Lower lobe of right lung (tissue), 2 donors: ENCODE measurements at regions not wholly inside any gene's neighbourhood (a gene's known extent, or its start where the extent isn't known, plus 50 kb on each side); places are given as distances from the start of the nearest gene placed in this dataset.
A peak's percentile ranks its signal among the peaks of the same experiment; 100 is the strongest.

Experiments
- ATAC-seq, 2 donors: fragments of 200-7000 bp; cut with Tn5 transposase; one replicate each; pipeline ENCODE4 v1.9.1; 2020 to 2022; ENCODE audit warnings: mild to moderate bottlenecking in 2 of 2, moderate library complexity in 2 of 2
- DNase-seq: peaks from one replicate; pipeline ENCODE4 v3.0.0-alpha.2; 2020
- H3K27ac ChIP-seq: fragments of 200-600 bp; one replicate; pipeline ENCODE4 v1.8.0; 2022
- H3K27me3 ChIP-seq: fragments of 200-600 bp; one replicate; pipeline ENCODE4 v1.8.0; 2022; ENCODE audit warnings: low read depth
- H3K36me3 ChIP-seq: fragments of 200-600 bp; one replicate; pipeline ENCODE4 v1.8.0; 2022; ENCODE audit warnings: mild to moderate bottlenecking
- H3K4me1 ChIP-seq: fragments of 200-600 bp; one replicate; pipeline ENCODE4 v1.8.0; 2022
- H3K4me3 ChIP-seq: fragments of 200-600 bp; one replicate; pipeline ENCODE4 v1.8.0; 2022; ENCODE audit warnings: mild to moderate bottlenecking
- H3K9me3 ChIP-seq: fragments of 200-600 bp; one replicate; pipeline ENCODE4 v1.8.0; 2022
- intact Hi-C: fragments of 100-400 bp; cut with DNase I; formaldehyde crosslinking; loops from one replicate; pipeline ENCODE4 v1.11.0; 2022
- TF ChIP-seq, protein P1 (sequence below): fragments of 200-600 bp; IDR thresholded peaks from one replicate; pipeline ENCODE4 v1.8.0; 2022; ENCODE audit warnings: antibody characterized with exemption, mild to moderate bottlenecking
- donor health status: DM: no; HTN: yes; CAD: no; lungs with severe emphysema.

DNA sequence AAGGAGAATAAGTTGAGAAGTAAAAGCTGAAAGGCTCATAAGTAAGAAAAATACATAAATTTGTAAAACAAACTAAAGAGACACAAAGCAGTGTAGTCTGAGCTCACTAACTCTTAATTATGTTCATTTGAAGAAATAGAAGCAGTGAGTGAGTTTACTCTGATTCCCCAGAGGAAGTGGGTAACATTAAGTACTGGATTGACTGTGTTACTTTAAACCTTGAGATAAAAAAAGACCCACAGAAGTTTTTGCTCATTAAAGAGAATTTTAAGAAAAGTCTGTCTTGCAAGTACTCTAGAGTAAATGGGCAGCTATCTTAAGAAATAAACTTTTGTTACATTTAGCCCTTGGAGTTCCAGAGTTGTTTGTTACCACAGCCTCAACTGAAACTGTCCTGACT, 2466.9 kb downstream of the PCDH7 start:
- no peak for ATAC-seq
- H3K4me1 ChIP-seq: no peaks in the 10 kb centered on the region

DNA sequence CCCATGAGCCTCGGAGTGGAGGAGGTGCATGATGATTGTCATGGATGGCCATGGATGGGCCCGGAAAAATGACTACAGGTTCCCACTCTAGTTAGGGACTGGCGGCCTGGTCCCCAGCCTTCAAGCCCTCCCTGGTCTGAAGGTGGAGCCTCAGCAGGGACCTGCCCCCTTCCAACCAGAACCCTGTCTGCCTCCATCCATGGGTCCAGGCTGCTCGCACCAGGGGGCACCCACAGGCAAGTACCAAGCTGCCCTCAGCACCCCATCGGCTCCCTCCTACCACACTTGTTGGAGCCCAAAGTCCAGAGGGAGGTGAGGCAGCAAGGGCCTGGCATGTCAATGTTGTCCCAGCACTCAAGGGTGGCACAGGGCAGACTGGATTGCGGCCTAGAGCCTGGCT, 2468.6 kb downstream of the PCDH7 start:
- ATAC-seq: peak in 1 of 2 donors; percentile 13
- Histone ChIP-seq H3K27ac (no peak overlapping the region), H3K4me3 (no peak overlapping the region), H3K36me3 (no peaks in the 10 kb centered on the region), H3K27me3 (no peaks in the 10 kb centered on the region), H3K4me1 (no peaks in the 10 kb centered on the region), H3K9me3 (no peaks in the 10 kb centered on the region)
- TF ChIP-seq, protein P1, sequence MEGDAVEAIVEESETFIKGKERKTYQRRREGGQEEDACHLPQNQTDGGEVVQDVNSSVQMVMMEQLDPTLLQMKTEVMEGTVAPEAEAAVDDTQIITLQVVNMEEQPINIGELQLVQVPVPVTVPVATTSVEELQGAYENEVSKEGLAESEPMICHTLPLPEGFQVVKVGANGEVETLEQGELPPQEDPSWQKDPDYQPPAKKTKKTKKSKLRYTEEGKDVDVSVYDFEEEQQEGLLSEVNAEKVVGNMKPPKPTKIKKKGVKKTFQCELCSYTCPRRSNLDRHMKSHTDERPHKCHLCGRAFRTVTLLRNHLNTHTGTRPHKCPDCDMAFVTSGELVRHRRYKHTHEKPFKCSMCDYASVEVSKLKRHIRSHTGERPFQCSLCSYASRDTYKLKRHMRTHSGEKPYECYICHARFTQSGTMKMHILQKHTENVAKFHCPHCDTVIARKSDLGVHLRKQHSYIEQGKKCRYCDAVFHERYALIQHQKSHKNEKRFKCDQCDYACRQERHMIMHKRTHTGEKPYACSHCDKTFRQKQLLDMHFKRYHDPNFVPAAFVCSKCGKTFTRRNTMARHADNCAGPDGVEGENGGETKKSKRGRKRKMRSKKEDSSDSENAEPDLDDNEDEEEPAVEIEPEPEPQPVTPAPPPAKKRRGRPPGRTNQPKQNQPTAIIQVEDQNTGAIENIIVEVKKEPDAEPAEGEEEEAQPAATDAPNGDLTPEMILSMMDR: no peak
- intact Hi-C loops: no loop called here
- DNase-seq: no peak

More for the DNA sequence above, 2466.9 kb downstream of the PCDH7 start:
- no peak for DNase-seq
- intact Hi-C loops: no loop called here
- Histone ChIP-seq H3K27me3 (no peaks in the 10 kb centered on the region), H3K4me3 (no peak overlapping the region), H3K27ac (no peak overlapping the region), H3K9me3 (no peaks in the 10 kb centered on the region), H3K36me3 (no peaks in the 10 kb centered on the region)
- TF ChIP-seq, protein P1: no peak

DNA sequence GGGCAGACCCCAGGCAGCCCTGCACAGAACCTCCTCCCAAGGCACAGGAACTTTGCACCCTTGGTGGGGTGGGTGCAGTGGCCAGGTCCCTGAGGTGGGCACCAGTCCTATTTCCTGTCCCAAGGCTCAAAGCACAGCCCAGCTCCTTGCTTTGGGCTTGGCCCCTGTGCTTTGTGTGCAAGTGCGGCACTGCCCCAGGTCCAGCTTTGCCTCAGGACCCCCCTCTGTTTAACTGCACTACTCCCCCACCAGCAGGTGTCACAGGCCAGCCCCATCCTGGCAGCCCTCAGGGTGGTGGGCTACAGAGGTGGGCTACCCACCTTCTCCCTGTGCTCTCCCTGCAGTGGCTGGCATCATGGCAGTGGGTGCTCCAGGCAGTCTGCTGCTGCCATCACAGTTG, 2469.0 kb downstream of the PCDH7 start:
- DNase-seq: no peak
- TF ChIP-seq, protein P1: no peak
- peak in 1 of 2 donors; percentile 32 for ATAC-seq

DNA sequence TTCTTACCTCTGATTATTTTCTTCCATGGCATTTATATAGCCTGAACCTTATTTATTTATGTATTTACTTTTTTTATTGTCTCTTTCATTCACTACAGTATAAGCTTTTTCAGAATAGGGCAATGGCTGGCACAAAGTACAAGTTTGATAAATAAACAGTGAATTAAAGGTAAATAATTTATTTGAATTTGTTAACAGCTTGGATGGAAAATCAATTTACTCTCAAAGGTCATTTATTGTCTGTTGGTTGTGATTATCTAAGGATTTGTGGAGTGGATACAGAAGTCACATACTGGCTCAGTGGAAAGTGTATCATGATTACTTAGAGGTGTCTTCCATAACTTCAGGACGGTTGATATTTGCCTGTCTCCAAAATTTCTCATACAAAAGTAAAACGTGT, 2472.9 kb downstream of the PCDH7 start:
- ATAC-seq: no peak
- TF ChIP-seq, protein P1: no peak

More for the DNA sequence above, 2469.0 kb downstream of the PCDH7 start:
- no peaks in the 10 kb centered on the region for H3K9me3 ChIP-seq
- no peaks in the 10 kb centered on the region for H3K4me1 ChIP-seq
- no peak overlapping the region for H3K27ac ChIP-seq
- no peaks in the 10 kb centered on the region for H3K36me3 ChIP-seq
- H3K4me3 ChIP-seq: no peak overlapping the region
- no peaks in the 10 kb centered on the region for H3K27me3 ChIP-seq
- intact Hi-C loops: no loop called here

DNA sequence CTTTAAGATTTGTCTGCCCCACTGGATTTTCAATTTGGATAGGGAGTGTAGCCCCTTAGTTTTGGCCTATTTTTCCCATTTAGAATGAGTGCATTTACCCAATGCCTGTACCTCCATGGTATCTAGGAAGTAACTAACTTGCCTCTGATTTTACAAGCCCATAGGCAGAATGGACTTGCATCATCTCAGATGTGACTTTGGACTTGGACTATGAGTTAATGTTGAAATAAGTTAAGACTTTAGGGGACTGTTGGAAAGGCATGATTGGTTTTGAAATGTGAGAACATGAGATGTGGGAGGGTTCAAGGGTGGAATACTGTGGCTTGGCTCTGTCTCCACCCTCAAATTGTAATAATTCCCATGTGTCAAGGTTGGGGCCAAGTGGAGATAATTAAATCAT, 2480.2 kb downstream of the PCDH7 start:
- Histone ChIP-seq H3K36me3 (no peaks in the 10 kb centered on the region), H3K4me3 (no peak overlapping the region), H3K9me3 (no peaks in the 10 kb centered on the region), H3K27me3 (no peaks in the 10 kb centered on the region), H3K4me1 (no peaks in the 10 kb centered on the region), H3K27ac (no peak overlapping the region)
- no peak for DNase-seq
- TF ChIP-seq, protein P1: no peak
- ATAC-seq: no peak
- intact Hi-C loops: no loop called here

More for the DNA sequence above, 2472.9 kb downstream of the PCDH7 start:
- intact Hi-C loops: no loop called here
- no peaks in the 10 kb centered on the region for H3K9me3 ChIP-seq
- DNase-seq: no peak
- H3K36me3 ChIP-seq: no peaks in the 10 kb centered on the region
- no peak overlapping the region for H3K27ac ChIP-seq
- H3K27me3 ChIP-seq: no peaks in the 10 kb centered on the region
- H3K4me1 ChIP-seq: no peaks in the 10 kb centered on the region
- no peak overlapping the region for H3K4me3 ChIP-seq

DNA sequence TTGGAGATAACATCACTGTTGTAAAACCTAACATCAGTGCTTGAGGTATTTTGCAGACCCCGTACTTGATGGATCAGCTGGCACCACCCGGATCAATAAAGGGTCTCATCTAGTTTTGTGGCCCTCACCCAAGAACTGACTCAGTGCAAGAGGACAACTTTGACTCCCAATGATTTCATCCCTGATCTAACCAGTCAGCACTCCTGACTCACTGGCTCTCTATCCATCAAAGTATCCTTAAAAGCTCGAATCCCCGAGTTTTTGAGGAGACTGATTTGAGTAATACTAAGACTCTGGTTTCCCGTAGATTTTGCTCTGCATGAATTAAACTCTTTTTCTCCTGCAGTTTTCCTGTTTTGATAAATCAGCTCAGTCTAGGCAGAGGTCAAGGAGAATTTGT, 2498.1 kb downstream of the PCDH7 start:
- Histone ChIP-seq H3K4me1 (no peaks in the 10 kb centered on the region), H3K27ac (no peak overlapping the region), H3K27me3 (no peaks in the 10 kb centered on the region), H3K9me3 (no peaks in the 10 kb centered on the region), H3K36me3 (no peaks in the 10 kb centered on the region), H3K4me3 (no peak overlapping the region)
- intact Hi-C loops: no loop called here
- ATAC-seq: no peak
- TF ChIP-seq, protein P1: no peak
- no peak for DNase-seq
